ENCODE measurements at regions not wholly inside any gene's neighbourhood (a gene's known extent, or its start where the extent isn't known, plus 50 kb on each side); places are given as distances from the start of the nearest gene placed in this dataset.

GRCh38 chr5:167642779-167643517 lies 648.5 kb upstream of the WWC1 start:
- TF ChIP-seq, protein P1, sequence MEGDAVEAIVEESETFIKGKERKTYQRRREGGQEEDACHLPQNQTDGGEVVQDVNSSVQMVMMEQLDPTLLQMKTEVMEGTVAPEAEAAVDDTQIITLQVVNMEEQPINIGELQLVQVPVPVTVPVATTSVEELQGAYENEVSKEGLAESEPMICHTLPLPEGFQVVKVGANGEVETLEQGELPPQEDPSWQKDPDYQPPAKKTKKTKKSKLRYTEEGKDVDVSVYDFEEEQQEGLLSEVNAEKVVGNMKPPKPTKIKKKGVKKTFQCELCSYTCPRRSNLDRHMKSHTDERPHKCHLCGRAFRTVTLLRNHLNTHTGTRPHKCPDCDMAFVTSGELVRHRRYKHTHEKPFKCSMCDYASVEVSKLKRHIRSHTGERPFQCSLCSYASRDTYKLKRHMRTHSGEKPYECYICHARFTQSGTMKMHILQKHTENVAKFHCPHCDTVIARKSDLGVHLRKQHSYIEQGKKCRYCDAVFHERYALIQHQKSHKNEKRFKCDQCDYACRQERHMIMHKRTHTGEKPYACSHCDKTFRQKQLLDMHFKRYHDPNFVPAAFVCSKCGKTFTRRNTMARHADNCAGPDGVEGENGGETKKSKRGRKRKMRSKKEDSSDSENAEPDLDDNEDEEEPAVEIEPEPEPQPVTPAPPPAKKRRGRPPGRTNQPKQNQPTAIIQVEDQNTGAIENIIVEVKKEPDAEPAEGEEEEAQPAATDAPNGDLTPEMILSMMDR (IDR thresholded peaks at IDR 0.05) = no peak
- no peak for TF ChIP-seq ZFX (IDR thresholded peaks at IDR 0.05; ENCODE audit: borderline replicate concordance)
